ENCODE measurements at regions not wholly inside any gene's neighbourhood (a gene's known extent, or its start where the extent isn't known, plus 50 kb on each side); places are given as distances from the start of the nearest gene placed in this dataset.
A peak's percentile ranks its signal among the peaks of the same experiment; 100 is the strongest.

DNA sequence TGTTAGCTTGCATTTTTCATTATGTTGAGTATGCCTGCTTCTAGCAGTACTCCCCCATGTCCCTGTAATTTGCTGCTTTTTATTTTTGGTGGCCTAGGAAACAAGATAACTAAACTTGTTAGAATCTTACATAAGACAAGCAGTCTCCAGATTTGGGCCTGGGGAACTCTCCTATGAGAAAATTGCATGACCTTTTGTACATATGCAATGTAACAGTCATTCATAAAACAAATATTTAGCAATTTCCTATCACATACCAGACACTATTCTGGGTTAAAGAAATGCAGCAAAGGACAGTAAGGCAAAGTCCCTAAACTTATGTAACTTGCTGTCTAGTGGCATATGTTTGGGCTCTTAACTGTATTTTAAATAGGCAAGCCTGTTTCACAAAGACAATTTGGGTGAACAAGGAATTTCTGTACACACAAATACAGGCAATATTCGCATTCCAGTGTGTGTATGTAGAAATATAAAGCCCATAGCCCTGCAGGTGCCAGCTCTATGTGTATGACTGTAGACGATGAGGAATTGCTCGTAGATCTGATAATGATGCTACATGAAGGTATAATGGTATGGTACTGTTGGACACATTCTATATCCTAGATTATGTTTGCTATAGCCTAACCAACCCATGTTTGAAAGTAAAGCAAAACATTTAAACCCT is 305.2 kb upstream of the CITED2 start:
- Histone ChIP-seq H3K4me3 (0 out of 2 replicates have a peak overlapping the region, but pooled peaks have one; percentile 0), H3F3A (ENCODE audit: insufficient read depth, low read depth) (peaks cover 10% of the 10 kb centered on the region; the same call in 1 of the 2 replicates), H3K36me3 (ENCODE audit: low read depth) (no peaks in the 10 kb centered on the region), H3K9me2 (ENCODE audit: insufficient read depth) (no peaks in the 10 kb centered on the region; the same call in 1 of the 2 replicates), H3K27ac (peak overlapping the region; percentile 67), H3K9me3 (ENCODE audit: insufficient read depth, low read depth) (no peaks in the 10 kb centered on the region), H3K4me2 (peak overlapping the region; percentile 36), H3K4me1 (replicated peaks; ENCODE audit: insufficient read depth) (peaks cover 26% of the 10 kb centered on the region), H3K79me2 (ENCODE audit: low read depth) (no peaks in the 10 kb centered on the region), H2AFZ (peak overlapping the region; percentile 18; the same call in 1 of the 2 replicates), H4K20me1 (ENCODE audit: insufficient read depth) (no peaks in the 10 kb centered on the region), H3K27me3 (ENCODE audit: insufficient read depth, low read depth) (no peaks in the 10 kb centered on the region)
- POLR2A ChIA-PET (ENCODE audit: unreplicated experiment) = no interaction called here
- peak in 1 of 2 experiments; percentile 91 for DNase-seq
- no TSS peak for BruUV-seq (replicated peaks)
- intact Hi-C loops (cut with micrococcal nuclease; ENCODE audit: unreplicated experiment) = no loop called here
- CTCF ChIA-PET = no interaction called here
- TF ChIP-seq EZH2 (IDR thresholded peaks at IDR 0.05; ENCODE audit: low read depth) = no peak
- TF ChIP-seq, protein P1, sequence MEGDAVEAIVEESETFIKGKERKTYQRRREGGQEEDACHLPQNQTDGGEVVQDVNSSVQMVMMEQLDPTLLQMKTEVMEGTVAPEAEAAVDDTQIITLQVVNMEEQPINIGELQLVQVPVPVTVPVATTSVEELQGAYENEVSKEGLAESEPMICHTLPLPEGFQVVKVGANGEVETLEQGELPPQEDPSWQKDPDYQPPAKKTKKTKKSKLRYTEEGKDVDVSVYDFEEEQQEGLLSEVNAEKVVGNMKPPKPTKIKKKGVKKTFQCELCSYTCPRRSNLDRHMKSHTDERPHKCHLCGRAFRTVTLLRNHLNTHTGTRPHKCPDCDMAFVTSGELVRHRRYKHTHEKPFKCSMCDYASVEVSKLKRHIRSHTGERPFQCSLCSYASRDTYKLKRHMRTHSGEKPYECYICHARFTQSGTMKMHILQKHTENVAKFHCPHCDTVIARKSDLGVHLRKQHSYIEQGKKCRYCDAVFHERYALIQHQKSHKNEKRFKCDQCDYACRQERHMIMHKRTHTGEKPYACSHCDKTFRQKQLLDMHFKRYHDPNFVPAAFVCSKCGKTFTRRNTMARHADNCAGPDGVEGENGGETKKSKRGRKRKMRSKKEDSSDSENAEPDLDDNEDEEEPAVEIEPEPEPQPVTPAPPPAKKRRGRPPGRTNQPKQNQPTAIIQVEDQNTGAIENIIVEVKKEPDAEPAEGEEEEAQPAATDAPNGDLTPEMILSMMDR (conservative IDR thresholded peaks at IDR 0.05) = no peak

DNA sequence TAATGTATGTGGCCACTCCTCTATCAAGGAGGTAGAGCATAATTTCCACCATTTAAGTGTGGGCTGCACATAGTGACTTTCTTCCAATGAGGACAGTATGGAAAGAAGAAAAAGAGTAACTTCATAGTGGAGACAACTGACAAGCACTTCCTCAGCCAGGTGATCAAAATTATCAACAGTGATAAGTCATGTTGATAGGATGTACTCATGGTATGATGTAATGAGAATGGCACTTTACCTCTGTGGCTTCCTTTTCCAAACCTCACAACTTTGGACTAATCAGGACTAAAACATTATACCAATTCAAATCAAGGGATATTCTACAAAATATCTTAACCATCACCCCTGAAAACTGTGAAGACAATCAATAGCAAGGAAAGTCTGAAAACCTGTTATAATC is 302.3 kb upstream of the CITED2 start:
- Histone ChIP-seq H3K4me3 (no peak overlapping the region), H3K27ac (no peak overlapping the region), H3K4me2 (no peak overlapping the region), H3F3A (ENCODE audit: insufficient read depth, low read depth) (peaks cover 10% of the 10 kb centered on the region; the same call in 1 of the 2 replicates), H2AFZ (no peak overlapping the region), H3K9me2 (ENCODE audit: insufficient read depth) (no peaks in the 10 kb centered on the region; the same call in 1 of the 2 replicates), H3K27me3 (ENCODE audit: insufficient read depth, low read depth) (no peaks in the 10 kb centered on the region), H3K9me3 (ENCODE audit: insufficient read depth, low read depth) (no peaks in the 10 kb centered on the region), H3K36me3 (ENCODE audit: low read depth) (no peaks in the 10 kb centered on the region), H3K4me1 (replicated peaks; ENCODE audit: insufficient read depth) (peaks cover 26% of the 10 kb centered on the region), H3K79me2 (ENCODE audit: low read depth) (no peaks in the 10 kb centered on the region), H4K20me1 (ENCODE audit: insufficient read depth) (no peaks in the 10 kb centered on the region)
- ChIA-PET CTCF (no interaction called here), POLR2A (ENCODE audit: unreplicated experiment) (no interaction called here)
- DNase-seq = no peak
- no TSS peak for BruUV-seq (replicated peaks)
- intact Hi-C loops (cut with micrococcal nuclease; ENCODE audit: unreplicated experiment) = no loop called here
- TF ChIP-seq, protein P1 (conservative IDR thresholded peaks at IDR 0.05) = no peak
- no peak for TF ChIP-seq EZH2 (IDR thresholded peaks at IDR 0.05; ENCODE audit: low read depth)

DNA sequence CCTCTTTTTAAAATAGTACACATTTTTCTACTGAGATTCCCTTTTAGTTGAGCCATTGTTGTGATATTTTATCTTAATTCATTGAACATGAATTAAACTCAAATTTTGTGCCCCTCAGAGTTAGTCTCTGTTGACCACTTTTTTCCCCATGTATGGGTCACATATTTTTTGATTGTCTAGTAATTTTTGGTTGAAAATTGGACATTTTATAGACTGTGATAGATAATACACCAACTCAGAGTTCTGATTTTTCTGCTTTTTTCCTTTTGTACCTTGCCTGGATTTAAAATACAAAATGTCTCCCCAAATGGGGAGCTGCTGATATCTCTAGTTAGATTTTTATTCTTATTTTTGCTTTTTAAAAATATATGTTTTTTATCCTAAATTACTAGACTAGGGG is 291.8 kb upstream of the CITED2 start:
- no peaks in the 10 kb centered on the region for H4K20me1 ChIP-seq (ENCODE audit: insufficient read depth)
- no peak for TF ChIP-seq EZH2 (IDR thresholded peaks at IDR 0.05; ENCODE audit: low read depth)
- TF ChIP-seq, protein P1 (conservative IDR thresholded peaks at IDR 0.05) = no peak
- H3K27ac ChIP-seq = no peak overlapping the region
- H3F3A ChIP-seq (ENCODE audit: insufficient read depth, low read depth) = no peaks in the 10 kb centered on the region
- CTCF ChIA-PET = no interaction called here
- H3K9me3 ChIP-seq (ENCODE audit: insufficient read depth, low read depth) = peaks cover 3% of the 10 kb centered on the region; the same call in 1 of the 2 replicates
- no peak overlapping the region for H3K4me3 ChIP-seq
- no peaks in the 10 kb centered on the region for H3K79me2 ChIP-seq (ENCODE audit: low read depth)
- H2AFZ ChIP-seq = no peak overlapping the region
- H3K4me2 ChIP-seq = no peak overlapping the region
- no peaks in the 10 kb centered on the region for H3K36me3 ChIP-seq (ENCODE audit: low read depth)
- BruUV-seq (replicated peaks) = no TSS peak
- no peaks in the 10 kb centered on the region for H3K4me1 ChIP-seq (replicated peaks; ENCODE audit: insufficient read depth)
- no peak for DNase-seq
- H3K9me2 ChIP-seq (ENCODE audit: insufficient read depth) = no peaks in the 10 kb centered on the region
- intact Hi-C loops (cut with micrococcal nuclease; ENCODE audit: unreplicated experiment) = no loop called here
- H3K27me3 ChIP-seq (ENCODE audit: insufficient read depth, low read depth) = no peaks in the 10 kb centered on the region
- POLR2A ChIA-PET (ENCODE audit: unreplicated experiment) = no interaction called here

Data from PC-9 (cell line).